Muscle layer of colon (tissue), 2 donors: ENCODE measurements at regions not wholly inside any gene's neighbourhood (a gene's known extent, or its start where the extent isn't known, plus 50 kb on each side); places are given as distances from the start of the nearest gene placed in this dataset.

Source experiments
- H3K27ac ChIP-seq: one replicate; pipeline ENCODE4 v1.7.0; 2013; ENCODE audit warnings: low read depth, mild to moderate bottlenecking, low read length, moderate library complexity
- H3K27me3 ChIP-seq, 2 donors: one replicate each; pipeline ENCODE4 v1.7.0; 2013; ENCODE audit warnings: low read length in 2 of 2, mild to moderate bottlenecking in 2 of 2; ENCODE audit not compliant: insufficient read depth in 2 of 2, control insufficient read depth in 1 of 2
- H3K36me3 ChIP-seq: one replicate; pipeline ENCODE4 v1.7.0; 2013; ENCODE audit warnings: mild to moderate bottlenecking, low read length; ENCODE audit not compliant: insufficient read depth
- H3K4me1 ChIP-seq: one replicate; pipeline ENCODE4 v1.7.0; 2013; ENCODE audit warnings: mild to moderate bottlenecking, low read length; ENCODE audit not compliant: insufficient read depth
- H3K4me3 ChIP-seq, 2 donors: one replicate each; pipeline ENCODE4 v1.7.0; 2013; ENCODE audit warnings: low read length in 2 of 2, low read depth in 1 of 2, mild to moderate bottlenecking in 1 of 2, moderate library complexity in 1 of 2
- H3K9ac ChIP-seq: one replicate; pipeline ENCODE4 v1.7.0; 2013; ENCODE audit warnings: low read length
- H3K9me3 ChIP-seq: one replicate; pipeline ENCODE4 v1.7.0; 2013; ENCODE audit warnings: mild to moderate bottlenecking, low read length
- donor health status: abdominal sarcoma.
- donor health status: Adenocarcinoma of cecum.

GRCh38 chr3:44090036-44090435, 151.7 kb upstream of the TOPAZ1 start:
- Histone ChIP-seq H3K4me3 (no peak overlapping the region), H3K36me3 (no peaks in the 10 kb centered on the region), H3K9me3 (no peaks in the 10 kb centered on the region), H3K27me3 (no peaks in the 10 kb centered on the region), H3K9ac (no peak overlapping the region), H3K27ac (no peak overlapping the region), H3K4me1 (no peaks in the 10 kb centered on the region)

GRCh38 chr3:44092497-44092896, 149.2 kb upstream of the TOPAZ1 start:
- H3K9ac ChIP-seq, result no peak overlapping the region
- no peaks in the 10 kb centered on the region for H3K27me3 ChIP-seq
- no peaks in the 10 kb centered on the region for H3K4me1 ChIP-seq
- no peak overlapping the region for H3K27ac ChIP-seq
- no peak overlapping the region for H3K4me3 ChIP-seq
- H3K36me3 ChIP-seq, result no peaks in the 10 kb centered on the region
- no peaks in the 10 kb centered on the region for H3K9me3 ChIP-seq

- H3K4me3 ChIP-seq, result no peak overlapping the region
- H3K4me1 ChIP-seq, result no peaks in the 10 kb centered on the region
- no peaks in the 10 kb centered on the region for H3K27me3 ChIP-seq
- H3K9ac ChIP-seq, result no peak overlapping the region
- no peak overlapping the region for H3K27ac ChIP-seq
- H3K36me3 ChIP-seq, result no peaks in the 10 kb centered on the region
- no peaks in the 10 kb centered on the region for H3K9me3 ChIP-seq
Observed at GRCh38 chr3:44093531-44093930, 148.2 kb upstream of the TOPAZ1 start.

- Histone ChIP-seq H3K9me3 (no peaks in the 10 kb centered on the region), H3K27me3 (peaks cover 0 to 5% of the 10 kb centered on the region in 2 donors), H3K9ac (no peak overlapping the region), H3K27ac (no peak overlapping the region), H3K4me1 (no peaks in the 10 kb centered on the region), H3K36me3 (no peaks in the 10 kb centered on the region), H3K4me3 (no peak overlapping the region)
Observed at GRCh38 chr3:44098656-44099415, 142.8 kb upstream of the TOPAZ1 start.

- Histone ChIP-seq H3K9ac (no peak overlapping the region), H3K4me1 (no peaks in the 10 kb centered on the region), H3K27ac (no peak overlapping the region), H3K36me3 (no peaks in the 10 kb centered on the region), H3K9me3 (no peaks in the 10 kb centered on the region), H3K4me3 (no peak overlapping the region), H3K27me3 (peaks cover 0 to 5% of the 10 kb centered on the region in 2 donors)
Observed at GRCh38 chr3:44099566-44100297, 142.0 kb upstream of the TOPAZ1 start.

GRCh38 chr3:44100298-44100695, 141.4 kb upstream of the TOPAZ1 start:
- H3K27ac ChIP-seq, result no peak overlapping the region
- no peak overlapping the region for H3K9ac ChIP-seq
- no peaks in the 10 kb centered on the region for H3K36me3 ChIP-seq
- no peaks in the 10 kb centered on the region for H3K9me3 ChIP-seq
- H3K4me1 ChIP-seq, result no peaks in the 10 kb centered on the region
- H3K4me3 ChIP-seq, result no peak overlapping the region
- H3K27me3 ChIP-seq, result peaks cover 0 to 5% of the 10 kb centered on the region in 2 donors

GRCh38 chr3:44104043-44104442, 137.6 kb upstream of the TOPAZ1 start:
- Histone ChIP-seq H3K4me3 (no peak overlapping the region), H3K27ac (no peak overlapping the region), H3K9ac (no peak overlapping the region), H3K9me3 (no peaks in the 10 kb centered on the region), H3K36me3 (no peaks in the 10 kb centered on the region), H3K27me3 (peaks cover 0 to 5% of the 10 kb centered on the region in 2 donors), H3K4me1 (no peaks in the 10 kb centered on the region)

GRCh38 chr3:44104668-44105321, 136.9 kb upstream of the TOPAZ1 start:
- Histone ChIP-seq H3K27me3 (peaks cover 0 to 5% of the 10 kb centered on the region in 2 donors), H3K36me3 (no peaks in the 10 kb centered on the region), H3K9ac (no peak overlapping the region)

GRCh38 chr3:44105571-44105970, 136.1 kb upstream of the TOPAZ1 start:
- no peaks in the 10 kb centered on the region for H3K4me1 ChIP-seq
- H3K9ac ChIP-seq, result no peak overlapping the region
- no peaks in the 10 kb centered on the region for H3K36me3 ChIP-seq
- H3K4me3 ChIP-seq, result no peak overlapping the region
- peaks cover 0 to 5% of the 10 kb centered on the region in 2 donors for H3K27me3 ChIP-seq
- H3K9me3 ChIP-seq, result no peaks in the 10 kb centered on the region
- no peak overlapping the region for H3K27ac ChIP-seq

More at GRCh38 chr3:44104668-44105321, 136.9 kb upstream of the TOPAZ1 start:
- H3K9me3 ChIP-seq, result no peaks in the 10 kb centered on the region
- no peak overlapping the region for H3K4me3 ChIP-seq
- no peak overlapping the region for H3K27ac ChIP-seq
- H3K4me1 ChIP-seq, result no peaks in the 10 kb centered on the region

GRCh38 chr3:44106756-44107155, 134.9 kb upstream of the TOPAZ1 start:
- no peaks in the 10 kb centered on the region for H3K36me3 ChIP-seq
- no peaks in the 10 kb centered on the region for H3K9me3 ChIP-seq
- no peak overlapping the region for H3K4me3 ChIP-seq
- H3K27ac ChIP-seq, result no peak overlapping the region
- H3K9ac ChIP-seq, result no peak overlapping the region
- no peaks in the 10 kb centered on the region for H3K27me3 ChIP-seq
- H3K4me1 ChIP-seq, result no peaks in the 10 kb centered on the region

GRCh38 chr3:44108481-44108880, 133.2 kb upstream of the TOPAZ1 start:
- Histone ChIP-seq H3K27me3 (no peaks in the 10 kb centered on the region), H3K9ac (no peak overlapping the region), H3K27ac (no peak overlapping the region), H3K36me3 (no peaks in the 10 kb centered on the region), H3K9me3 (no peaks in the 10 kb centered on the region), H3K4me3 (no peak overlapping the region), H3K4me1 (no peaks in the 10 kb centered on the region)
